Loucy (cell line): ENCODE measurements at regions not wholly inside any gene's neighbourhood (a gene's known extent, or its start where the extent isn't known, plus 50 kb on each side); places are given as distances from the start of the nearest gene placed in this dataset.

Experiments
- H2AFZ ChIP-seq: fragments of 200-600 bp; sonication (generic); 2 replicates; pipeline ENCODE4 v1.6.0; 2016; ENCODE audit warnings: antibody characterized with exemption, mild to moderate bottlenecking, low read length, moderate library complexity
- H3F3A ChIP-seq: fragments of 200-600 bp; 2 replicates; pipeline ENCODE4 v1.6.0; 2016; ENCODE audit warnings: antibody characterized with exemption, low read depth, mild to moderate bottlenecking
- H3K27me3 ChIP-seq: fragments of 200-600 bp; sonication (generic); 2 replicates; pipeline ENCODE4 v1.6.1; 2014; ENCODE audit warnings: low read length, mild to moderate bottlenecking; ENCODE audit not compliant: insufficient read depth, poor library complexity, severe bottlenecking
- H3K36me3 ChIP-seq: fragments of 200-600 bp; sonication (generic); 2 replicates; pipeline ENCODE4 v1.6.1; 2016; ENCODE audit warnings: low read length; ENCODE audit not compliant: insufficient read depth
- H3K4me1 ChIP-seq: fragments of 200-600 bp; sonication (generic); 2 replicates; pipeline ENCODE4 v1.5.1; 2014; ENCODE audit warnings: low read length, mild to moderate bottlenecking; ENCODE audit not compliant: insufficient read depth, poor library complexity, severe bottlenecking
- H3K4me2 ChIP-seq: fragments of 200-600 bp; sonication (generic); 2 replicates; pipeline ENCODE4 v1.6.0; 2014; ENCODE audit warnings: antibody characterized with exemption, low read length, low read depth, mild to moderate bottlenecking; ENCODE audit not compliant: poor library complexity, severe bottlenecking
- H3K4me3 ChIP-seq: fragments of 200-600 bp; sonication (generic); 2 replicates; pipeline ENCODE4 v1.5.1; 2014; ENCODE audit warnings: low read length, mild to moderate bottlenecking, mixed read lengths; ENCODE audit not compliant: poor library complexity, severe bottlenecking
- H3K79me2 ChIP-seq: fragments of 200-600 bp; sonication (generic); 2 replicates; pipeline ENCODE4 v1.6.1; 2014; ENCODE audit warnings: low read length; ENCODE audit not compliant: insufficient read depth
- H3K9ac ChIP-seq: fragments of 200-600 bp; sonication (generic); 2 replicates; pipeline ENCODE4 v1.6.0; 2014; ENCODE audit warnings: mild to moderate bottlenecking, low read depth, low read length, moderate library complexity; ENCODE audit not compliant: poor library complexity, severe bottlenecking
- H3K9me2 ChIP-seq: fragments of 200-600 bp; sonication (generic); replicated peaks from 2 replicates; pipeline ENCODE4 v1.6.1; 2016; ENCODE audit warnings: low read depth, low read length, mixed read lengths
- H3K9me3 ChIP-seq: fragments of 200-600 bp; sonication (generic); 2 replicates; pipeline ENCODE4 v1.6.1; 2014; ENCODE audit warnings: mild to moderate bottlenecking, antibody characterized with exemption, low read length, low read depth; ENCODE audit not compliant: insufficient read depth
- H4K20me1 ChIP-seq: fragments of 200-600 bp; sonication (generic); 2 replicates; pipeline ENCODE4 v1.6.0; 2014; ENCODE audit warnings: antibody characterized with exemption, low read length, mild to moderate bottlenecking; ENCODE audit not compliant: insufficient read depth, poor library complexity, severe bottlenecking
- EZH2phosphoT487 ChIP-seq: fragments of 200-600 bp; IDR thresholded peaks from 2 replicates; pipeline ENCODE4 v1.6.1; 2018; ENCODE audit warnings: antibody characterized with exemption, mild to moderate bottlenecking, moderate library complexity, borderline replicate concordance
- TF ChIP-seq, protein P1 (sequence below): fragments of 200-600 bp; sonication (generic); conservative IDR thresholded peaks from 2 replicates; pipeline ENCODE4 v1.5.1; 2014; ENCODE audit warnings: mild to moderate bottlenecking, antibody characterized with exemption, low read length

DNA sequence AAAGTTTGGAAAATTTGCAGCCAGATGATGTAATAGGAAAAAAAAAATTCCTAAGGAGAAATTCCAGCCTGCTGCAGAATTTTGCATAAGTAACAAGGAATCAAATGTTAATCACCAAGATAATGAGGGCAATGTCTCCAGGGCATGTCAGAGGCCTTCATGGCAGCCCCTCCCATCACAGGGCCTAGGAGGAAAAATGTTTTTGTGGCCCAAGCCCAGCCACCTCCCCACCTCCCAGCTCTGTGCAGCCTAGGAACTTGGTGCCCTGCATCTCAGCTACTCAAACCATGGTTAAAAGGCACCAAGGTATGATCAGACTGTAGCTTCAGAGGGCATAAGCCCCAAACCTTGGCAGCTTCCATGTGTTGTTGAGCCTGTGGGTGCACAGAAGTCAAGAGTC is 704.7 kb upstream of the ROBO1 start:
- H3K4me2 ChIP-seq = no peak overlapping the region
- H3K9me2 ChIP-seq = no peaks in the 10 kb centered on the region
- H3K36me3 ChIP-seq = no peaks in the 10 kb centered on the region
- H3K9ac ChIP-seq = no peak overlapping the region
- H3K4me1 ChIP-seq = no peaks in the 10 kb centered on the region
- H3K27me3 ChIP-seq = no peaks in the 10 kb centered on the region
- no peak overlapping the region for H2AFZ ChIP-seq
- H3K79me2 ChIP-seq = no peaks in the 10 kb centered on the region
- no peaks in the 10 kb centered on the region for H4K20me1 ChIP-seq
- no peak overlapping the region for H3K4me3 ChIP-seq
- no peak for TF ChIP-seq EZH2phosphoT487
- TF ChIP-seq, protein P1, sequence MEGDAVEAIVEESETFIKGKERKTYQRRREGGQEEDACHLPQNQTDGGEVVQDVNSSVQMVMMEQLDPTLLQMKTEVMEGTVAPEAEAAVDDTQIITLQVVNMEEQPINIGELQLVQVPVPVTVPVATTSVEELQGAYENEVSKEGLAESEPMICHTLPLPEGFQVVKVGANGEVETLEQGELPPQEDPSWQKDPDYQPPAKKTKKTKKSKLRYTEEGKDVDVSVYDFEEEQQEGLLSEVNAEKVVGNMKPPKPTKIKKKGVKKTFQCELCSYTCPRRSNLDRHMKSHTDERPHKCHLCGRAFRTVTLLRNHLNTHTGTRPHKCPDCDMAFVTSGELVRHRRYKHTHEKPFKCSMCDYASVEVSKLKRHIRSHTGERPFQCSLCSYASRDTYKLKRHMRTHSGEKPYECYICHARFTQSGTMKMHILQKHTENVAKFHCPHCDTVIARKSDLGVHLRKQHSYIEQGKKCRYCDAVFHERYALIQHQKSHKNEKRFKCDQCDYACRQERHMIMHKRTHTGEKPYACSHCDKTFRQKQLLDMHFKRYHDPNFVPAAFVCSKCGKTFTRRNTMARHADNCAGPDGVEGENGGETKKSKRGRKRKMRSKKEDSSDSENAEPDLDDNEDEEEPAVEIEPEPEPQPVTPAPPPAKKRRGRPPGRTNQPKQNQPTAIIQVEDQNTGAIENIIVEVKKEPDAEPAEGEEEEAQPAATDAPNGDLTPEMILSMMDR = no peak
- no peaks in the 10 kb centered on the region for H3F3A ChIP-seq
- H3K9me3 ChIP-seq = no peaks in the 10 kb centered on the region

DNA sequence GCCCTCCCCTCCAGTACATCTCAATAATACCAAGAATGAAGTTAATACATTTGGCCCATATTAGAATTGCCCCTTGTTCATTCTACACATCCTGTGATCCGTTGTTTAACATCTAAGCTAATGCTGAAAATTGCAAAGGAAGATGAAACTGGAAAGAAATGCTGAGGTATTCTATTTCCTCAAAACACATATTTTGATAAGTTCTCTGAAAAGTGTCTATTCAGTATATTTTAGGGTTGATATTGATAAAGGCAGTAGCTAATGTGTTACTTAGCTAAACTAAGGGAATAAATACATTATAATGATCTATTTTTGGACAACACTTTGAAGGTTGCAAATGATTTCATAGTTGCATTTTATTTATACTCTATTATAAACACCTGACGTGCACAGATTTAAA is 702.6 kb upstream of the ROBO1 start:
- no peaks in the 10 kb centered on the region for H3K79me2 ChIP-seq
- H3F3A ChIP-seq = no peaks in the 10 kb centered on the region
- no peaks in the 10 kb centered on the region for H3K36me3 ChIP-seq
- no peaks in the 10 kb centered on the region for H4K20me1 ChIP-seq
- H3K9ac ChIP-seq = no peak overlapping the region
- no peak overlapping the region for H3K4me3 ChIP-seq
- H3K9me3 ChIP-seq = no peaks in the 10 kb centered on the region
- H3K9me2 ChIP-seq = no peaks in the 10 kb centered on the region
- H3K27me3 ChIP-seq = no peaks in the 10 kb centered on the region
- no peak overlapping the region for H3K4me2 ChIP-seq
- H3K4me1 ChIP-seq = no peaks in the 10 kb centered on the region
- TF ChIP-seq EZH2phosphoT487 = no peak
- TF ChIP-seq, protein P1 = no peak
- H2AFZ ChIP-seq = no peak overlapping the region

DNA sequence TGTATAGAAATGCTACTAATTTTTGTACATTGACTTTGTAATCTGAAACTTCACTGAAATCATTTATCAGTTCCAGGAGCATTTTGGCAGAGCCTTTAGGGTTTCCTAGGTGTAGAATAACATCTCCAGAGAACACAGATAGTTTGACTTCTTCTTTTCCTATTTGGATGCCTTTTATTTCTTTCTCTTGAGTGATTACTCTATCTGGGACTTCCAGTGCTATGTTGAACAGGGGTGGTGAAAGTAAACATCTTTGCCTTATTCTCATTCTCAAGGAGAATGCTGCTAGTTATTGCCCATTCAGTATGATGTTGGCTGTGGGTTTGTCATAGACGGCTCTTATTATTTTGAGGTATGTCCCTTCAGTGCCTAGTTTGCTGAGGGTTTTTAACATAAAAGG is 697.9 kb upstream of the ROBO1 start:
- H3K36me3 ChIP-seq = no peaks in the 10 kb centered on the region
- H3K9me3 ChIP-seq = no peaks in the 10 kb centered on the region
- H3K4me2 ChIP-seq = no peak overlapping the region
- no peak overlapping the region for H2AFZ ChIP-seq
- no peak overlapping the region for H3K4me3 ChIP-seq
- TF ChIP-seq, protein P1 = no peak
- TF ChIP-seq EZH2phosphoT487 = no peak
- H4K20me1 ChIP-seq = no peaks in the 10 kb centered on the region
- no peak overlapping the region for H3K9ac ChIP-seq
- H3K79me2 ChIP-seq = no peaks in the 10 kb centered on the region
- no peaks in the 10 kb centered on the region for H3K4me1 ChIP-seq
- H3F3A ChIP-seq = no peaks in the 10 kb centered on the region
- H3K27me3 ChIP-seq = no peaks in the 10 kb centered on the region
- no peaks in the 10 kb centered on the region for H3K9me2 ChIP-seq
